ENCODE measurements at regions not wholly inside any gene's neighbourhood (a gene's known extent, or its start where the extent isn't known, plus 50 kb on each side); places are given as distances from the start of the nearest gene placed in this dataset.

GRCh38 chrX:42456176-42456700 is 321.7 kb downstream of the PPP1R2C start:
- Histone ChIP-seq H3K36me3 (no peaks in the 10 kb centered on the region), H3K27me3 (no peaks in the 10 kb centered on the region), H3K4me3 (ENCODE audit: low read depth, low read length) (no peak overlapping the region), H3K9me3 (no peaks in the 10 kb centered on the region), H3K4me1 (no peaks in the 10 kb centered on the region)
- no peak for DNase-seq
- TF ChIP-seq CTCF (IDR thresholded peaks at IDR 0.05; ENCODE audit: low read depth, low read length), result no peak

- Histone ChIP-seq H3K4me3 (ENCODE audit: low read depth, low read length) (no peak overlapping the region), H3K27me3 (no peaks in the 10 kb centered on the region), H3K4me1 (no peaks in the 10 kb centered on the region), H3K36me3 (no peaks in the 10 kb centered on the region), H3K9me3 (no peaks in the 10 kb centered on the region)
- no peak for TF ChIP-seq CTCF (IDR thresholded peaks at IDR 0.05; ENCODE audit: low read depth, low read length)
- no peak for DNase-seq
These were observed 327.7 kb downstream of the PPP1R2C start for GRCh38 chrX:42450228-42450627.

- Histone ChIP-seq H3K27me3 (no peaks in the 10 kb centered on the region), H3K4me3 (ENCODE audit: low read depth, low read length) (no peak overlapping the region), H3K36me3 (no peaks in the 10 kb centered on the region), H3K4me1 (no peaks in the 10 kb centered on the region), H3K9me3 (no peaks in the 10 kb centered on the region)
- DNase-seq, result no peak
- TF ChIP-seq CTCF (IDR thresholded peaks at IDR 0.05; ENCODE audit: low read depth, low read length), result no peak
These were observed 334.7 kb downstream of the PPP1R2C start for GRCh38 chrX:42443267-42443666.

GRCh38 chrX:42442745-42443144 is 335.2 kb downstream of the PPP1R2C start:
- no peak overlapping the region for H3K4me3 ChIP-seq (ENCODE audit: low read depth, low read length)
- H3K9me3 ChIP-seq, result no peaks in the 10 kb centered on the region
- H3K27me3 ChIP-seq, result no peaks in the 10 kb centered on the region
- no peak for TF ChIP-seq CTCF (IDR thresholded peaks at IDR 0.05; ENCODE audit: low read depth, low read length)
- no peaks in the 10 kb centered on the region for H3K4me1 ChIP-seq
- DNase-seq, result no peak
- H3K36me3 ChIP-seq, result no peaks in the 10 kb centered on the region

GRCh38 chrX:42437211-42437610 is 340.8 kb downstream of the PPP1R2C start:
- DNase-seq, result no peak
- no peaks in the 10 kb centered on the region for H3K27me3 ChIP-seq
- TF ChIP-seq CTCF (IDR thresholded peaks at IDR 0.05; ENCODE audit: low read depth, low read length), result no peak

GRCh38 chrX:42434458-42435166 is 343.4 kb downstream of the PPP1R2C start:
- H3K4me3 ChIP-seq (ENCODE audit: low read depth, low read length), result no peak overlapping the region
- TF ChIP-seq CTCF (IDR thresholded peaks at IDR 0.05; ENCODE audit: low read depth, low read length), result no peak
- no peaks in the 10 kb centered on the region for H3K9me3 ChIP-seq
- no peaks in the 10 kb centered on the region for H3K36me3 ChIP-seq
- no peaks in the 10 kb centered on the region for H3K4me1 ChIP-seq
- DNase-seq, result no peak
- no peaks in the 10 kb centered on the region for H3K27me3 ChIP-seq

More at GRCh38 chrX:42437211-42437610, 340.8 kb downstream of the PPP1R2C start:
- Histone ChIP-seq H3K36me3 (no peaks in the 10 kb centered on the region), H3K9me3 (no peaks in the 10 kb centered on the region), H3K4me3 (ENCODE audit: low read depth, low read length) (no peak overlapping the region), H3K4me1 (no peaks in the 10 kb centered on the region)
